ENCODE measurements at regions not wholly inside any gene's neighbourhood (a gene's known extent, or its start where the extent isn't known, plus 50 kb on each side); places are given as distances from the start of the nearest gene placed in this dataset.

DNA sequence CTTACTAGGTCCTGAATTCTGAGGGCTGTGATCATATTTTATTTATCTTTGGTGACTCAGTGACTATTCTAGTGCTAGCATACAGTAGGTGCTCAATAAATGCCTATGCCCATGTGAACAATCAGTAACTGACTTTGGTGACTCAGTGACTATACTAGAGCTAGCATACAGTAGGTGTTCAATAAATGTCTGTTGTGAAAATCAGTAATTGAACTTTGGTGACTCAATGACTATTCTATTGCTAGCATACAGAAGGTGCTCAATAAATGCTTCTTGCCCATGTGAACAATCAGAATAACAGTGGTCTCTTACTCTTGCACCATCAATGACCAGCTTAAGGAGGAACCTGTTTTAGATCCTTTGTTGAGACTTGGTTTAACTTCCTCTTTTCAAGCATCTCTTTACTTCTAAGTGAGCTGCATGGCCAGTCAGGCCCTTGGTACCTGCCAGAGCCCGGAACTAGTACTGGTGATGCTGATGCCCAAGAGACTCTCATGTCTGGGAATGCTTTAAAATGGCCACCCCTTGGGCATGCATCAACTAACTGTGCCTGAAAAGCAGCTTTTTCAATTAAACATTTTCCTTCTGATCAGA is 214.9 kb upstream of the SPRED2 start:
- Histone ChIP-seq H3K9me3 (ENCODE audit: control insufficient read depth in 1 of 2, low read length in 2 of 2) (no peaks in the 10 kb centered on the region), H3K4me3 (ENCODE audit: low read length in 2 of 2) (no peak overlapping the region), H3K4me1 (ENCODE audit: insufficient read depth, low read length) (no peaks in the 10 kb centered on the region), H3K36me3 (ENCODE audit: insufficient read depth, low read length) (no peaks in the 10 kb centered on the region), H3K27me3 (ENCODE audit: insufficient read depth, low read length) (no peaks in the 10 kb centered on the region), H3K27ac (ENCODE audit: low read depth, low read length) (no peak overlapping the region)
- Mint-ChIP-seq H3K36me3 (no peaks in the 10 kb centered on the region), H3K4me1 (no peaks in the 10 kb centered on the region), H3K9me3 (no peaks in the 10 kb centered on the region), H3K4me3 (no peak overlapping the region), H3K27me3 (peaks cover 0 to 2% of the 10 kb centered on the region in 2 donors), H3K27ac (no peak overlapping the region)
- DNase-seq: no peak
- intact Hi-C loops (cut with micrococcal nuclease): no loop called here
- CTCF ChIA-PET (ENCODE audit: partially characterized antibody): interaction anchor here (0.9 kb wide), 1 partner anchor 9 kb away, joined by 3 read pairs; no protein-coding TSS in a partner anchor
- POLR2A ChIA-PET (ENCODE audit: partially characterized antibody): no interaction called here

DNA sequence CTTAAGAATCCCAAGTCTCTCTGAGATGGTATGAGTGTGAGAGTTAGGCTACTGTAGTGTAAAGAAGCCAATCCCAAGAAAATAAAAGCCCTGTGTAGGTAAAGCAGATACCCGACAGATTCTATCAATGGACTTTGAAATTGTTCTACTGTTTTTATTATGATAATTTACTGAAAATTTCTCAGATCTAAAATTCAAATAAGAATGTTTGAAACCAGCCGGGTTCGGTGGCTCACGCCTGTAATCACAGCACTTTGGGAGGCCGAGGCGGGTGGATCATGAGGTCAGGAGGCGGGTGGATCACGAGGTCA is 208.3 kb upstream of the SPRED2 start:
- H3K27me3 Mint-ChIP-seq: peaks cover 14% of the 10 kb centered on the region in 2 donors
- H3K4me3 Mint-ChIP-seq: no peak overlapping the region
- H3K9me3 Mint-ChIP-seq: no peaks in the 10 kb centered on the region
- no peaks in the 10 kb centered on the region for H3K9me3 ChIP-seq (ENCODE audit: control insufficient read depth in 1 of 2, low read length in 2 of 2)
- no peak overlapping the region for H3K27ac ChIP-seq (ENCODE audit: low read depth, low read length)
- POLR2A ChIA-PET (ENCODE audit: partially characterized antibody): no interaction called here
- CTCF ChIA-PET (ENCODE audit: partially characterized antibody): interaction anchor here (0.7 to 2.6 kb wide), 6 partner anchors 10 to 1163 kb away, joined by 3 to 9 read pairs (median 4); no protein-coding TSS in a partner anchor
- intact Hi-C loops (cut with micrococcal nuclease): no loop called here
- H3K4me1 Mint-ChIP-seq: peaks cover 0 to 4% (median 3%) of the 10 kb centered on the region in 4 donors
- H3K27me3 ChIP-seq (ENCODE audit: insufficient read depth, low read length): no peaks in the 10 kb centered on the region
- H3K27ac Mint-ChIP-seq: no peak overlapping the region
- no peaks in the 10 kb centered on the region for H3K36me3 ChIP-seq (ENCODE audit: insufficient read depth, low read length)
- H3K4me1 ChIP-seq (ENCODE audit: insufficient read depth, low read length): peaks cover 3% of the 10 kb centered on the region
- no peaks in the 10 kb centered on the region for H3K36me3 Mint-ChIP-seq
- H3K4me3 ChIP-seq (ENCODE audit: low read length in 2 of 2): no peak overlapping the region
- no peak for DNase-seq

DNA sequence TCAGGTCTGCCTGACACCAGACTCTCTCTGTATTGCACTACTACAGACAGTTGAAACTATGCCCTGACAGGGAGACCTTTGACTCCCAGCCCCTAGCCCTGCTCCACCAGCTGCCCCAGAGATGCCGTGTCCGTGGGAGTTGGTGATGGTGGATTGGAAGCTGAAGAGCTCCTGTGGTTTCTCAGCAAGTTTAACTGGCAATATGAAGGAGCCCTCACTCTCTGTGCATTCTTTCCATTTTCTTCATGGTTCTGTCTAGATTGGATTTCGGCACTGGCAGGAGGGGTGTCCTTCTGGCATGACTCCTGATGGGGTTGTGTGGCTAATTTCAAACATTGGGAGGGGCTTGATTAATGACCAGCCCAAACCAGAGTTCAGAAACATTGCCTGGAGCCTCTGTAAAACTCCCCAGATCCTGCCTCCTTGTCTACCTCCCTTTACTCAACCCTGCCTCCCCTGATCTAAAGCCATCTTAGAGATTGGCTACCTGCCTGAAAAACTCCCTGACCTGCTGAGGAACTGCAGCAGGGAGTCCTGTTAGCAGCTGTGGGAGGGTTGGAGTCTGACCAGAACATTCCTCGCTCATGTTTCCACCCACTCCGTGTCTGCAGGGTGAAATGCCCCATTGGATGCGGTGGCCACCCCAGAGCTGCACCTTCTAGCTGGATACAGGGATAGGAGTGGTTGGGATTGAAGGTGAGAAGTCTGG is 206.9 kb upstream of the SPRED2 start:
- CTCF ChIA-PET (ENCODE audit: partially characterized antibody): interaction anchor here (1.3 kb wide), 1 partner anchor 8 kb away, joined by 3 read pairs; no protein-coding TSS in a partner anchor
- no peaks in the 10 kb centered on the region for H3K36me3 Mint-ChIP-seq
- Histone ChIP-seq H3K4me1 (ENCODE audit: insufficient read depth, low read length) (peaks cover 3% of the 10 kb centered on the region), H3K27me3 (ENCODE audit: insufficient read depth, low read length) (no peaks in the 10 kb centered on the region), H3K36me3 (ENCODE audit: insufficient read depth, low read length) (no peaks in the 10 kb centered on the region), H3K4me3 (ENCODE audit: low read length in 2 of 2) (no peak overlapping the region), H3K27ac (ENCODE audit: low read depth, low read length) (no peak overlapping the region), H3K9me3 (ENCODE audit: control insufficient read depth in 1 of 2, low read length in 2 of 2) (no peaks in the 10 kb centered on the region)
- H3K27ac Mint-ChIP-seq: no peak overlapping the region
- no peaks in the 10 kb centered on the region for H3K9me3 Mint-ChIP-seq
- DNase-seq: no peak
- POLR2A ChIA-PET (ENCODE audit: partially characterized antibody): no interaction called here
- H3K27me3 Mint-ChIP-seq: peaks cover 14% of the 10 kb centered on the region in 2 donors
- intact Hi-C loops (cut with micrococcal nuclease): no loop called here
- peaks cover 0 to 4% (median 3%) of the 10 kb centered on the region in 4 donors for H3K4me1 Mint-ChIP-seq
- H3K4me3 Mint-ChIP-seq: no peak overlapping the region

DNA sequence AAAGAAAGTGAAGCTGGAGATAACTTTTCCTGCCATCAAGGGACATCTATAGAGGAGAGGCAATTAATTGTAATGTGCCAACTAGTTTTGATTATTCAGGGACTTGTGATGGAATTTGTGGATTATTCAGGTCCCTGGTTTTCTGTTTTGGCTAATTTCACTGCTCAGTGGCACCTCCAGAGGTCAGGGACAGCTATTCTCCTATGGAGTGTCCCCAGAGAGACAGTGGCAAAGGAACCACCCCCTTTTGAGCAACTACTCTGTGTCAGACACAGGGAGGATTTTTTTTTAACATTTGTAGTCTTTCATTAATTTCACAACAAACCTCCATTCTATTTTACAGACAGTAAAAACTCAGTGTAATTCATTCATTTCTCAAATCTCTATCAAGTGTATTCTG is 206.0 kb upstream of the SPRED2 start:
- POLR2A ChIA-PET (ENCODE audit: partially characterized antibody): no interaction called here

DNA sequence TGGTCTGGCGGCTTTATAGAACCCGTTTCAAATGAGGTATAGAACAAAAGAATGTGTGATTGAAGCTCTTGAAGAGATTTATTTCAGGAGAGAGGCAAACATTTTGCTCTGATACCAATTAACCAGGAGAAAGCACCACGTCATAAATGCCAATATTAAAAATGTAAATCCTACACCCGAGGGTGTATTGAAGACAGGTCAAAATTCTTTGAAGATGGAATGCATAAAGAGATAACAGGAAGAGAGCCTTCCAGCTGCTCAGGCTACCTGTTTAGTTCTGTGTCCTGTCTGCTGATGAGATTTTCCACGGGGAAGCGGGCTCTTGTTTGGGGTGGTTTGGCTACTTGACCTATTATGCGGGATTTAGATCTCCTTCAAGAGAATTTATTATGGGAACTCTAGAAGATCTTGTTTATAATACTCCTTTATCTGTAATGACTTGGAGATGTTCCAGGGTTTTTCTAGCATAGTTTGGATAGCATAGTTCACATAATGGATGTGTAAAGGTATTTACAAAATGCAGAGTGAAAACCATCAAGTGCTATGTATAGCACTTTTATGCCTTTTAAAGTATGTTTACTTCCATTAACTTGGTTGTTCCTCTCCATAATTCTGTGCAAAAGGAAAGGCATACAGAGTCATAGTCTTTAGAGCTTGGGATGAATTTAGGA is 204.5 kb upstream of the SPRED2 start:
- intact Hi-C loops (cut with micrococcal nuclease): no loop called here
- Histone ChIP-seq H3K36me3 (ENCODE audit: insufficient read depth, low read length) (no peaks in the 10 kb centered on the region), H3K9me3 (ENCODE audit: control insufficient read depth in 1 of 2, low read length in 2 of 2) (no peaks in the 10 kb centered on the region), H3K27ac (ENCODE audit: low read depth, low read length) (no peak overlapping the region), H3K4me1 (ENCODE audit: insufficient read depth, low read length) (peaks cover 3% of the 10 kb centered on the region), H3K27me3 (ENCODE audit: insufficient read depth, low read length) (no peaks in the 10 kb centered on the region), H3K4me3 (ENCODE audit: low read length in 2 of 2) (no peak overlapping the region)
- CTCF ChIA-PET (ENCODE audit: partially characterized antibody): no interaction called here
- no peak for DNase-seq
- peaks cover 16 to 17% of the 10 kb centered on the region in 2 donors for H3K27me3 Mint-ChIP-seq
- H3K4me3 Mint-ChIP-seq: no peak overlapping the region
- H3K27ac Mint-ChIP-seq: no peak overlapping the region
- no peaks in the 10 kb centered on the region for H3K9me3 Mint-ChIP-seq
- POLR2A ChIA-PET (ENCODE audit: partially characterized antibody): no interaction called here
- peaks cover 0 to 4% (median 3%) of the 10 kb centered on the region in 4 donors for H3K4me1 Mint-ChIP-seq
- H3K36me3 Mint-ChIP-seq: no peaks in the 10 kb centered on the region

More for the DNA sequence above, 206.0 kb upstream of the SPRED2 start:
- peaks cover 0 to 4% (median 3%) of the 10 kb centered on the region in 4 donors for H3K4me1 Mint-ChIP-seq
- no peak overlapping the region for H3K4me3 Mint-ChIP-seq
- no peaks in the 10 kb centered on the region for H3K36me3 Mint-ChIP-seq
- Histone ChIP-seq H3K36me3 (ENCODE audit: insufficient read depth, low read length) (no peaks in the 10 kb centered on the region), H3K4me1 (ENCODE audit: insufficient read depth, low read length) (peaks cover 3% of the 10 kb centered on the region), H3K4me3 (ENCODE audit: low read length in 2 of 2) (no peak overlapping the region), H3K27ac (ENCODE audit: low read depth, low read length) (no peak overlapping the region), H3K9me3 (ENCODE audit: control insufficient read depth in 1 of 2, low read length in 2 of 2) (no peaks in the 10 kb centered on the region), H3K27me3 (ENCODE audit: insufficient read depth, low read length) (no peaks in the 10 kb centered on the region)
- CTCF ChIA-PET (ENCODE audit: partially characterized antibody): interaction anchor here (1.3 kb wide), 1 partner anchor 9 kb away, joined by 3 read pairs; no protein-coding TSS in a partner anchor
- no peak overlapping the region for H3K27ac Mint-ChIP-seq
- DNase-seq: no peak
- H3K9me3 Mint-ChIP-seq: no peaks in the 10 kb centered on the region
- H3K27me3 Mint-ChIP-seq: peaks cover 13 to 16% of the 10 kb centered on the region in 2 donors
- intact Hi-C loops (cut with micrococcal nuclease): no loop called here

DNA sequence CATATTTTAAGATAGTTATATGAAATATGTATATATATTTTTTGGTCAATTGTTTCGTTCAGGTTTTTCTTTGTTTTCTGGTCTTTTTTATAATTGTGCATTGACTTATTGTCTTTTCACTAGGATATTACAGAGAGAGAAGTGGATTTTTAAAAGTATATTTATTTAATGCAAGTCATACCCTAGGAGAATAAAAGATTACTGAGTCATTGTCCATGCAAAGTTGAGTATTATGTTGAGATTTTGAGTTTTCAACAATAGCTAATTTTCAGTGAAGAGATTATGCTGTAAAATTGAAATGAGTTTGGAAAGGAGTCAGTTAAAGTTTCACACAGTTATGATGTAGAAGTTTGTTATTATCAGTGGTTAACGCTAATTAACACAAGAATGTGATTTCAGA is 203.6 kb upstream of the SPRED2 start:
- H3K27ac ChIP-seq (ENCODE audit: low read depth, low read length): no peak overlapping the region
- ChIA-PET CTCF (ENCODE audit: partially characterized antibody) (no interaction called here), POLR2A (ENCODE audit: partially characterized antibody) (no interaction called here)
- no peaks in the 10 kb centered on the region for H3K36me3 Mint-ChIP-seq
- H3K4me1 ChIP-seq (ENCODE audit: insufficient read depth, low read length): peaks cover 3% of the 10 kb centered on the region
- intact Hi-C loops (cut with micrococcal nuclease): no loop called here
- peaks cover 0 to 4% (median 3%) of the 10 kb centered on the region in 4 donors for H3K4me1 Mint-ChIP-seq
- H3K9me3 Mint-ChIP-seq: no peaks in the 10 kb centered on the region
- no peak overlapping the region for H3K4me3 Mint-ChIP-seq
- H3K27me3 ChIP-seq (ENCODE audit: insufficient read depth, low read length): no peaks in the 10 kb centered on the region
- H3K4me3 ChIP-seq (ENCODE audit: low read length in 2 of 2): no peak overlapping the region
- peaks cover 15 to 18% of the 10 kb centered on the region in 2 donors for H3K27me3 Mint-ChIP-seq
- no peak for DNase-seq
- no peak overlapping the region for H3K27ac Mint-ChIP-seq
- no peaks in the 10 kb centered on the region for H3K36me3 ChIP-seq (ENCODE audit: insufficient read depth, low read length)
- no peaks in the 10 kb centered on the region for H3K9me3 ChIP-seq (ENCODE audit: control insufficient read depth in 1 of 2, low read length in 2 of 2)

DNA sequence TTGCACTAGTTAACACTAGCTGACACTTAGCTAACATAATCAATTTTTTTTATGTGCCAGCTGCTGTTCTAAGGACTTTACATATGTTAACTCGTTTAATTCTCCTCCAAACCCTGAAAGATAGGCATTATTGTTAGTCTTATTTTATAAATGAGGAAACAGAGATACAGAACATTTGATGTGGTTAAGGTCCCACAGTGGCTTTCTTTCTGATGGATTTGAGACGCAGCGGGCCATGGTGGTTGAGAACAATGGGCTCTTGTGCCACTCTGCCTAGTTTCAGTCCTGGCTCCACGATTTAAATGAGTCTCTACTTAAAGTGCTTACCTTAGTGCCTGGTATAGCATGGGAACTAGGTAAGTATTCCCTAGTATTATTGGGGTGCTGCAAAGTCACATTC is 201.9 kb upstream of the SPRED2 start:
- no peak overlapping the region for H3K27ac Mint-ChIP-seq
- CTCF ChIA-PET (ENCODE audit: partially characterized antibody): no interaction called here

More for the DNA sequence above, 201.9 kb upstream of the SPRED2 start:
- no peaks in the 10 kb centered on the region for H3K27me3 ChIP-seq (ENCODE audit: insufficient read depth, low read length)
- no peaks in the 10 kb centered on the region for H3K9me3 Mint-ChIP-seq
- H3K9me3 ChIP-seq (ENCODE audit: control insufficient read depth in 1 of 2, low read length in 2 of 2): no peaks in the 10 kb centered on the region
- H3K36me3 ChIP-seq (ENCODE audit: insufficient read depth, low read length): no peaks in the 10 kb centered on the region
- DNase-seq: no peak
- intact Hi-C loops (cut with micrococcal nuclease): no loop called here
- POLR2A ChIA-PET (ENCODE audit: partially characterized antibody): no interaction called here
- no peak overlapping the region for H3K4me3 Mint-ChIP-seq
- H3K27me3 Mint-ChIP-seq: peaks cover 13 to 15% of the 10 kb centered on the region in 2 donors
- no peaks in the 10 kb centered on the region for H3K4me1 ChIP-seq (ENCODE audit: insufficient read depth, low read length)
- no peaks in the 10 kb centered on the region for H3K4me1 Mint-ChIP-seq
- no peak overlapping the region for H3K27ac ChIP-seq (ENCODE audit: low read depth, low read length)
- H3K36me3 Mint-ChIP-seq: no peaks in the 10 kb centered on the region
- no peak overlapping the region for H3K4me3 ChIP-seq (ENCODE audit: low read length in 2 of 2)

Data from CD4-positive, alpha-beta memory T cell (primary cell).